OCI-LY3 (cell line): ENCODE measurements at regions not wholly inside any gene's neighbourhood (a gene's known extent, or its start where the extent isn't known, plus 50 kb on each side); places are given as distances from the start of the nearest gene placed in this dataset.
"Not testable (repeated sequence)": the region's sequence is repeated elsewhere in the genome, so short reads cannot be mapped to it uniquely, and the experiment has no call there.

Experiments
- H2AFZ ChIP-seq: fragments of 200-600, 300-600 bp; shearing (Covaris generic); 2 replicates; pipeline ENCODE4 v1.6.0; 2014; ENCODE audit warnings: antibody characterized with exemption, low read depth, low read length
- H3K27ac ChIP-seq: fragments of 200-600, 300-600 bp; sonication (generic); 2 replicates; pipeline ENCODE4 v1.5.1; 2014; ENCODE audit warnings: mild to moderate bottlenecking, low read length, moderate library complexity, mixed read lengths
- H3K27me3 ChIP-seq: fragments of 200-600, 300-600 bp; sonication (generic); 2 replicates; pipeline ENCODE4 v1.6.1; 2014; ENCODE audit warnings: low read depth, low read length, mixed read lengths
- H3K36me3 ChIP-seq: fragments of 200-600, 300-600 bp; sonication (generic); replicated peaks from 2 replicates; pipeline ENCODE3; 2014; ENCODE audit warnings: low read depth, low read length, mixed read lengths
- H3K4me1 ChIP-seq: fragments of 300-600, 200-600 bp; sonication (generic); 2 replicates; pipeline ENCODE4 v1.6.1; 2014; ENCODE audit warnings: low read length, mixed read lengths
- H3K4me2 ChIP-seq: fragments of 200-600, 300-600 bp; sonication (generic); 2 replicates; pipeline ENCODE4 v1.6.1; 2014; ENCODE audit warnings: low read length, mixed read lengths
- H3K4me3 ChIP-seq: fragments of 300-600, 200-600 bp; sonication (generic); 2 replicates; pipeline ENCODE4 v1.5.1; 2014; ENCODE audit warnings: antibody characterized with exemption, mild to moderate bottlenecking, low read length, moderate library complexity
- H3K79me2 ChIP-seq: fragments of 300-600, 200-600 bp; shearing (Covaris generic); 2 replicates; pipeline ENCODE4 v1.6.1; 2014; ENCODE audit warnings: mild to moderate bottlenecking, low read length, mixed read lengths
- H3K9ac ChIP-seq: fragments of 300-600, 200-600 bp; shearing (Covaris generic); 2 replicates; pipeline ENCODE4 v1.6.0; 2014; ENCODE audit warnings: mild to moderate bottlenecking, low read length, moderate library complexity
- H3K9me3 ChIP-seq: fragments of 200-600, 300-600 bp; shearing (Covaris generic); 2 replicates; pipeline ENCODE4 v1.6.1; 2014; ENCODE audit warnings: low read length, mixed read lengths; ENCODE audit not compliant: insufficient read depth
- H4K20me1 ChIP-seq: fragments of 200-600, 300-600 bp; sonication (generic); 2 replicates; pipeline ENCODE4 v1.6.1; 2016; ENCODE audit warnings: low read length, mixed read lengths; ENCODE audit not compliant: insufficient read depth
- EZH2phosphoT487 ChIP-seq: fragments of 200-600 bp; shearing (Covaris generic); IDR thresholded peaks from 2 replicates; pipeline ENCODE4 v1.6.1; 2018; ENCODE audit warnings: antibody characterized with exemption, mixed run types, low read depth
- TF ChIP-seq, protein P1 (sequence below): fragments of 200-600, 300-600 bp; sonication (generic); IDR thresholded peaks from 2 replicates; pipeline ENCODE4 v1.5.1; 2014; ENCODE audit warnings: antibody characterized with exemption, low read length, low read depth

DNA sequence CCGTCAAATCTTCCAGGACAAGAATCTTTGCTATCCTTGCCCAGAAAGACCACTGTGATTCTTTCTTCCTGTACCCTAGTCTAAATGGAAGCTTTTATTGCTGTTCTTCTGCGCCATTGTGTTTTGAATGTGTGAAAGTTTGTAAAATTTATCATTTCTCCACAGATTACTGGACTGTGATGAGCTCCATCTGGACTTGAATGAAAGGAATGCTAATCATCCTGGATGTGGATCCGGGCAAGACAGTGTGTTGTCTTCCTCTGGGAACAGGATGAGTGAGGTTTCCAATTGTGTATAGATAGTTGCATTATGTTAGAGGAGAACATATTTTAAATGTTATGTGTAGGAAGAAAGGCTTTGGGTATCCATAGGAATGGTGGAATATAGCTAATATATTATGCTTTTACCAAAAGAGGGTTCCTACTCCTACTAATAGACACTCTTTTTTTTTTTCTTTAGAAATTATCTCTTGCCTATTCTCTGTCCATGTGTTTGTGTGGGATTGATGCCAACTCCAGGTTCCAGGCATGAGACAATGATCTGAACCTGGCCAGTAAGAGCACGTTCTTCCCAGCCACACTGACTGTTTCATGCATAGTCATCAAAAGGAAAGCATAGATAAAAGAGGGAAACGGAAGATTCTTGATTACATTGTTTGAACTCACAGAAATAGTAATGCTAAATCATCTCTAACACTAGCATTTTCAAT, 803.6 kb upstream of the ADGRL3 start:
- H3K4me3 ChIP-seq = no peak overlapping the region
- H4K20me1 ChIP-seq = no peaks in the 10 kb centered on the region
- H3K79me2 ChIP-seq = no peaks in the 10 kb centered on the region
- TF ChIP-seq EZH2phosphoT487 = no peak
- TF ChIP-seq, protein P1, sequence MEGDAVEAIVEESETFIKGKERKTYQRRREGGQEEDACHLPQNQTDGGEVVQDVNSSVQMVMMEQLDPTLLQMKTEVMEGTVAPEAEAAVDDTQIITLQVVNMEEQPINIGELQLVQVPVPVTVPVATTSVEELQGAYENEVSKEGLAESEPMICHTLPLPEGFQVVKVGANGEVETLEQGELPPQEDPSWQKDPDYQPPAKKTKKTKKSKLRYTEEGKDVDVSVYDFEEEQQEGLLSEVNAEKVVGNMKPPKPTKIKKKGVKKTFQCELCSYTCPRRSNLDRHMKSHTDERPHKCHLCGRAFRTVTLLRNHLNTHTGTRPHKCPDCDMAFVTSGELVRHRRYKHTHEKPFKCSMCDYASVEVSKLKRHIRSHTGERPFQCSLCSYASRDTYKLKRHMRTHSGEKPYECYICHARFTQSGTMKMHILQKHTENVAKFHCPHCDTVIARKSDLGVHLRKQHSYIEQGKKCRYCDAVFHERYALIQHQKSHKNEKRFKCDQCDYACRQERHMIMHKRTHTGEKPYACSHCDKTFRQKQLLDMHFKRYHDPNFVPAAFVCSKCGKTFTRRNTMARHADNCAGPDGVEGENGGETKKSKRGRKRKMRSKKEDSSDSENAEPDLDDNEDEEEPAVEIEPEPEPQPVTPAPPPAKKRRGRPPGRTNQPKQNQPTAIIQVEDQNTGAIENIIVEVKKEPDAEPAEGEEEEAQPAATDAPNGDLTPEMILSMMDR = no peak
- H2AFZ ChIP-seq = no peak overlapping the region
- H3K4me2 ChIP-seq = no peak overlapping the region
- H3K9me3 ChIP-seq = no peaks in the 10 kb centered on the region
- no peaks in the 10 kb centered on the region for H3K36me3 ChIP-seq
- no peak overlapping the region for H3K27ac ChIP-seq
- no peaks in the 10 kb centered on the region for H3K4me1 ChIP-seq
- H3K9ac ChIP-seq = no peak overlapping the region
- H3K27me3 ChIP-seq = no peaks in the 10 kb centered on the region

DNA sequence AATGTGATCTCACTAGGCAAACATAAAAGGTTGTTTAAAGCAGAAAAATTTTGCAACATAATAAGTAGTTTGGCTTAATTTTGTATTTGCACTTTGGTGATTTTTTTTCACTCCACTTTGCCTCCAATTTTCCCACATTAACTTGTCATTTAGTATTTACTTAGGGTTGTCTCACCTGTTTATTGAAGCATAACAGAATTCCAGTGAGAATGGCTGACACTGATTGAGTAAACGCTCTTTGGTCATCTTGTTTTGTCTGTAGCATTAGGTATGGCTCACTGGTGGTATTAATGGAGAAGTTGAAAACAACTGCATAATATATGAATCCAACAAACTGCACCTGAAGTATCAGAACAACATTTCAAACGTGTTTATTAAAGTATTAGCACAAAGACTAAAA, 799.5 kb upstream of the ADGRL3 start:
- Histone ChIP-seq H3K4me2 (no peak overlapping the region), H3K4me3 (no peak overlapping the region), H3K79me2 (no peaks in the 10 kb centered on the region), H3K9me3 (no peaks in the 10 kb centered on the region), H3K36me3 (no peaks in the 10 kb centered on the region), H3K27me3 (no peaks in the 10 kb centered on the region), H3K9ac (no peak overlapping the region), H3K4me1 (no peaks in the 10 kb centered on the region), H4K20me1 (no peaks in the 10 kb centered on the region), H2AFZ (no peak overlapping the region), H3K27ac (no peak overlapping the region)
- TF ChIP-seq, protein P1 = no peak
- no peak for TF ChIP-seq EZH2phosphoT487

DNA sequence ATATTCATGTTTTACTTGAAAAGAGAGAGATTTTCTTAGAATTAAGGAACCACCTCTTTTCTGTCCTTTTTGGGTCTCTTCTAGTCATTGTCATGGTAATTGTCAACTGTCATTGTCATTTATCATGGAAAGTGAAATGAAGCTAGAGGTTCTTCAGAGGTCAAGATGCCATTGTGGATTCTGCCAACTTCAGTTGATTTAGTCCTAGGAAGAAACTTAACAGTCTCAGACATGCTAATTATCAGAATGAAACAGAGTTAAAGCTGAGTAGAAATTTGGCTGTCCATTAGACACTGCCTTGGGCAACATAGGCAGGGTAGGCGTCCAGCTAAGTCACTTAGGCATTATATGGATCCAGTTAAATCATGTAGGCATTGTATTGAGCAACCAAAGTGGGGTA, 796.1 kb upstream of the ADGRL3 start:
- Histone ChIP-seq H3K4me1 (no peaks in the 10 kb centered on the region), H3K36me3 (no peaks in the 10 kb centered on the region), H3K4me2 (no peak overlapping the region), H2AFZ (no peak overlapping the region), H3K79me2 (no peaks in the 10 kb centered on the region), H3K9ac (no peak overlapping the region), H3K27ac (no peak overlapping the region), H3K9me3 (no peaks in the 10 kb centered on the region), H3K4me3 (no peak overlapping the region), H3K27me3 (no peaks in the 10 kb centered on the region), H4K20me1 (no peaks in the 10 kb centered on the region)
- TF ChIP-seq EZH2phosphoT487 = no peak
- TF ChIP-seq, protein P1 = no peak

DNA sequence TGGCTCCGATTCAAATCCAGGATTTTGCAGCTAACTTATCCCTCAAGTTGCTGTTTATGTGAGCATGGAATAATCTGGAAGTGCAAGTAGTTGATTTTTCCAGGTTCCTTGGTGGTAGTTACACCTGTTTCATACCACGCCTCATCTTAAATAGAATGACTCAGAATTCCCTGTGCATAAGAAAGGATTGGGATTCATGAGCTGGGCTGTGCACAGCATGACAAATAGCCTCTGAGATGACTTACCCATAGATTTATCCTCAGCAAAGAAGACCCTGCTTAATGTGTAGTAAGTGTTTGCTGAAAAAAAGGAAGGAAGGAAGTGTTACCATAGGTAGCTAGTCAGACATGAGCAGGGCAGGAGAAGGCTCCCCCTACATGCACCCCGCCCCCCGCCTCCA, 777.7 kb upstream of the ADGRL3 start:
- Histone ChIP-seq H3K9ac (no peak overlapping the region), H4K20me1 (no peaks in the 10 kb centered on the region), H2AFZ (no peak overlapping the region), H3K9me3 (no peaks in the 10 kb centered on the region), H3K4me2 (no peak overlapping the region), H3K79me2 (no peaks in the 10 kb centered on the region), H3K4me3 (no peak overlapping the region), H3K27ac (no peak overlapping the region), H3K4me1 (no peaks in the 10 kb centered on the region), H3K36me3 (no peaks in the 10 kb centered on the region), H3K27me3 (no peaks in the 10 kb centered on the region)
- TF ChIP-seq EZH2phosphoT487 = no peak
- TF ChIP-seq, protein P1 = no peak

DNA sequence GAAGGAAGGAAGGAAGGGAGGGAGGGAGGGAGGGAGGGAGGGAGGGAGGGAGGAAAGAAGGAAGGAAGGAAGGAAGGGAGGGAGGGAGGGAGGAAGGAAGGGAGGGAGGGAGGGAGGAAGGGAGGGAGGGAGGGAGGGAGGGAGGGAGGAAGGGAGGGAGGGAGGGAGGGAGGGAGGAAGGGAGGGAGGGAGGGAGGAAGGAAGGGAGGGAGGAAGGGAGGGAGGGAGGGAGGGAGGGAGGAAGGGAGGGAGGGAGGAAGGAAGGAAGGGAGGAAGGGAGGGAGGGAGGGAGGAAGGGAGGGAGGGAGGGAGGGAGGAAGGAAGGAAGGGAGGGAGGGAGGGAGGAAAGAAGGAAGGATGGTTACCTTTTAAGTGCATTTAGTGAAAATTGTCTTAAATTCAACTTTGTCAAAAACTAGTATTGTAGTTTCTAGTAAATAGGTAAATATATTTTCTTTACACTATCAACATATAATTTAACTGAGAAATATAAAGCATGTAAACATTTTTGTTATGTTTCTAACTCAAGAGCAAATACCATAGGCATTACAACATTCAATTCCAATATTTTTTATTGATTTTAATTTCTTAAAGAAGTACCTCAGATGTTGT, 776.4 kb upstream of the ADGRL3 start:
- not testable (repeated sequence) for H4K20me1 ChIP-seq, H3K9ac ChIP-seq, H3K27ac ChIP-seq, H3K79me2 ChIP-seq, H3K36me3 ChIP-seq, H3K4me1 ChIP-seq, H3K4me3 ChIP-seq, H3K27me3 ChIP-seq, H2AFZ ChIP-seq, H3K9me3 ChIP-seq, H3K4me2 ChIP-seq
